Thoracic aorta (tissue), 2 donors: ENCODE measurements at regions not wholly inside any gene's neighbourhood (a gene's known extent, or its start where the extent isn't known, plus 50 kb on each side); places are given as distances from the start of the nearest gene placed in this dataset.
"Not testable (repeated sequence)": the region's sequence is repeated elsewhere in the genome, so short reads cannot be mapped to it uniquely, and the experiment has no call there.

ENCODE experiments used
- ATAC-seq: fragments of 150-250 bp; one replicate; pipeline ENCODE4 v1.8.0; 2017; ENCODE audit warnings: low read depth; ENCODE audit not compliant: insufficient number of reproducible peaks, low FRiP score
- DNase-seq: peaks from one replicate; pipeline ENCODE4 v3.0.0-alpha.2; 2020; ENCODE audit warnings: low spot score
- H3K27ac ChIP-seq, 2 donors: fragments of 200-600 bp; sonication (generic); 1 replicate in 1 of 2; 2 replicates in 1 of 2; pipeline ENCODE4 v1.5.1; 2016; ENCODE audit warnings: mild to moderate bottlenecking in 2 of 2, moderate library complexity in 2 of 2
- H3K27me3 ChIP-seq: fragments of 200-600 bp; sonication (generic); replicated peaks from 2 replicates; pipeline ENCODE4 v1.6.0; 2016; ENCODE audit warnings: mild to moderate bottlenecking; ENCODE audit not compliant: insufficient read depth
- H3K36me3 ChIP-seq: fragments of 200-600 bp; sonication (generic); one replicate; pipeline ENCODE4 v1.5.1; 2016
- H3K4me1 ChIP-seq, 2 donors: fragments of 200-600 bp; sonication (generic); 1 replicate in 1 of 2; 2 replicates in 1 of 2; pipeline versions ENCODE4 v1.5.1 to v1.6.0; 2016; ENCODE audit warnings: low read depth in 2 of 2, mild to moderate bottlenecking in 1 of 2; ENCODE audit not compliant: control insufficient read depth in 1 of 2
- H3K4me3 ChIP-seq: fragments of 200-600 bp; sonication (generic); 2 replicates; pipeline ENCODE4 v1.5.1; 2016; ENCODE audit warnings: mild to moderate bottlenecking
- H3K9me3 ChIP-seq: fragments of 200-600 bp; sonication (generic); 2 replicates; pipeline ENCODE4 v1.5.1; 2016
- TF ChIP-seq, protein P1 (sequence below): fragments of 200-600 bp; sonication (generic); IDR thresholded peaks from one replicate; pipeline ENCODE4 v1.5.1; 2019; ENCODE audit warnings: antibody characterized with exemption

DNA sequence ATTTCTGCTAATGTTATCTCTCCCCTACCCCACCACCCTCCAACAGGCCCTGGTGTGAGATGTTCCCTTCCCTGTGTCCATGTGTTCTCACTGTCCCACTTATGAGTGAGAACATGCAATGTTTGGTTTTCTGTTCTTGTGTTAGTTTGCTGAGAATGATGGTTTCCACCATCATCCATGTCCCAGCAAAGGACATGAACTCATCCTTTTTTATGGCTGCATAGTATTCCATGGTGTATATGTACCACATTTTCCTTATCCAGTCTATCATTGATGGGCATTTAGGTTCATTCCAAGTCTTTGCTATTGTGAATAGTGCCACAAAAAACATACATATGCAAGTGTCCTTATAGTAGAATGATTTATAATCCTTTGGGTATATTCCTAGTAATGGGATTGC is 104.5 kb downstream of the ZNF33B start:
- not testable (repeated sequence) for H3K36me3 ChIP-seq, H3K27me3 ChIP-seq, H3K4me3 ChIP-seq, ATAC-seq, DNase-seq, H3K27ac ChIP-seq, H3K4me1 ChIP-seq
- peaks cover 78% of the 10 kb centered on the region for H3K9me3 ChIP-seq

DNA sequence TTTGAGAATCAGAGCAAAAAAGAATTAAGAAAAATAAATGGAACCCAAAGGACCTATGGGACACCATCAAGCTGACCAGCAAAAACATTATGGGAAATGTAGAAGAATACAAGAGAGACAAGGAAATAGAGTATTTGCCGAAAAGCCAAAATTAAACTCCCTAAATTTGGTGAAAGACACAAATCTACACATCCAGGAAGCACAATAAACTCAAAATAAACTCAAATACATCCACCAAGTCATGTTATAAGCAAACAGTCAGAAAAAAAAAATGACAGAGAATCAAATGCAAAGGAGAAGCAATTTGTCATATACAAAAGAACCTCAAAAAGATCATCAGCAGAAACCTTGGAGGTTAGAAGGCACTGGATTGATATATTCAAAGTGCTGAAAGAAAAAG is 105.4 kb downstream of the ZNF33B start:
- ATAC-seq (no peak), DNase-seq (no peak)
- H3K36me3 ChIP-seq = no peaks in the 10 kb centered on the region
- H3K9me3 ChIP-seq = peaks cover 69% of the 10 kb centered on the region
- H3K27me3 ChIP-seq = no peaks in the 10 kb centered on the region
- TF ChIP-seq, protein P1, sequence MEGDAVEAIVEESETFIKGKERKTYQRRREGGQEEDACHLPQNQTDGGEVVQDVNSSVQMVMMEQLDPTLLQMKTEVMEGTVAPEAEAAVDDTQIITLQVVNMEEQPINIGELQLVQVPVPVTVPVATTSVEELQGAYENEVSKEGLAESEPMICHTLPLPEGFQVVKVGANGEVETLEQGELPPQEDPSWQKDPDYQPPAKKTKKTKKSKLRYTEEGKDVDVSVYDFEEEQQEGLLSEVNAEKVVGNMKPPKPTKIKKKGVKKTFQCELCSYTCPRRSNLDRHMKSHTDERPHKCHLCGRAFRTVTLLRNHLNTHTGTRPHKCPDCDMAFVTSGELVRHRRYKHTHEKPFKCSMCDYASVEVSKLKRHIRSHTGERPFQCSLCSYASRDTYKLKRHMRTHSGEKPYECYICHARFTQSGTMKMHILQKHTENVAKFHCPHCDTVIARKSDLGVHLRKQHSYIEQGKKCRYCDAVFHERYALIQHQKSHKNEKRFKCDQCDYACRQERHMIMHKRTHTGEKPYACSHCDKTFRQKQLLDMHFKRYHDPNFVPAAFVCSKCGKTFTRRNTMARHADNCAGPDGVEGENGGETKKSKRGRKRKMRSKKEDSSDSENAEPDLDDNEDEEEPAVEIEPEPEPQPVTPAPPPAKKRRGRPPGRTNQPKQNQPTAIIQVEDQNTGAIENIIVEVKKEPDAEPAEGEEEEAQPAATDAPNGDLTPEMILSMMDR = no peak
- H3K4me1 ChIP-seq = no peaks in the 10 kb centered on the region
- H3K27ac ChIP-seq = no peak overlapping the region
- H3K4me3 ChIP-seq = no peak overlapping the region

DNA sequence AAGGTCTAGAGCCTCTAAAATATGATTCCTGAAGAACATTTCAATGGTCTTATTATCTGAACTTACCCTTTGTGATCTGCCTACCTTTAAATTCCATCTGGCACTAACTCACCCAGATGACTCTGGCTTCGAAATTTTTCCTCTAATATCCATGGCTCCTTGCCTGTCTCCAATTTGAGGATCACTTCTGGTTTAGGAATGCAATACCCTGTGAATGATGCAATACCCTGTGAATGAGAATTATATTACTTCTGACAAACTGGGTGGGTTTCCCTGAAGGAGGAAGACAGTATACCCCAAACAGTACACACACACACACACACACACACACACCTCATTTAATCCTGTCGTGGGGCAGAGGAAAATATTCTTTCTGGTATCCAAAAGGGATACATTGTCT is 115.3 kb downstream of the ZNF33B start:
- TF ChIP-seq, protein P1 = no peak
- H3K9me3 ChIP-seq = peaks cover 76% of the 10 kb centered on the region
- no peak for DNase-seq
- ATAC-seq = no peak
- H3K27me3 ChIP-seq = no peaks in the 10 kb centered on the region
- H3K4me3 ChIP-seq = no peak overlapping the region
- H3K4me1 ChIP-seq = no peaks in the 10 kb centered on the region
- H3K27ac ChIP-seq = no peak overlapping the region
- peaks cover 50% of the 10 kb centered on the region for H3K36me3 ChIP-seq

DNA sequence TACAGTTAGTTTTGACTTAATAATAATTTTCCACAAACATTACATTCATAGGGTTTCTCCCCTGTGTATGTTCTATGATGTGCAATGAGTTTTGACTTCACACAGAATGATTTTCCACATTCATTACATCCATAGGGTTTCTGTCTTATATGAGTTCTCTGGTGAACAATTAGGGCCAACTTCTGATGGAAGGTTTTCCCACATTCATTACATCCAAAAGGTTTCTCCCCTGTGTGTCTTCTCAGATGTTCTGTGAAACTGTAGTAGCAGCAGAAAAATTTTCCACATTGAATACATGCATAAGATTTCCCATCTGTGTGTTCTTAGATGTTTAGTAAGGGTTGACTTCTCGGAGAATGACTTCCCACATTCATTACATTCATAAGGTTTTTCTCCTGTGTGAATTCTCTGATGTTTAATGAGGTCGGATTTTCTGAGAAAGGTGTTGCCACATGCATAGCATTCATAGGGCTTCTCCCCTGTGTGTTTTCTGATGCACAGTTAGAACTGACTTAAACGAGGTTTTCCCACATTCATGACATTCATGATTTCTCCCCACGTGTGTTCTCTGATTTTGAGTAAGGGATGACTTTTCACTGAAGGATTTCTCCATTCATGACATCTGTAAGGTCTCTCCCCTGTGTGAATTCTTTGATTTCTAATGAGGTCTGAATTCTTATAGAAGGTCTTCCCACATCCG is 118.5 kb downstream of the ZNF33B start:
- ATAC-seq (no peak), DNase-seq (no peak)
- Histone ChIP-seq H3K9me3 (peaks cover 100% of the 10 kb centered on the region), H3K27me3 (no peaks in the 10 kb centered on the region), H3K36me3 (peaks cover 44% of the 10 kb centered on the region), H3K4me3 (no peak overlapping the region), H3K27ac (no peak overlapping the region), H3K4me1 (no peaks in the 10 kb centered on the region)
- TF ChIP-seq, protein P1 = no peak

DNA sequence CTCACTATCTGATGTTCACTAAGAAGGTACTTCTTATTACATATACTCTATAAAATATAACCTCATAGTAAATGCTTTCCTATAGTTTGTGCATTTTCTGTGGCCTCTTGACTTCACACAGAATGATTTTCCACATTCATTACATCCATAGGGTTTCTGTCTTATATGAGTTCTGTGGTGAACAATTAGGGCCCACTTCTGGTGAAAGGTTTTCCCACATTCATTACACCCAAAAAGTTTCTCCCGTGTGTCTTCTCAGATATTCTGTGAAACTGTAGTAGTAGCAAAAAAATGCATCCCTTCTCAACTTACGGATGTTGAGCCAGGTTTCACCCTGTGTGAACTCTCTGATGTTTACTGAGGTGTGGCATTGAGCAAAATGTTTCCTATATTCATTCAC is 119.3 kb downstream of the ZNF33B start:
- DNase-seq = no peak
- H3K4me1 ChIP-seq = no peaks in the 10 kb centered on the region
- H3K4me3 ChIP-seq = no peak overlapping the region
- peaks cover 38% of the 10 kb centered on the region for H3K36me3 ChIP-seq
- TF ChIP-seq, protein P1 = no peak
- no peak for ATAC-seq
- H3K27ac ChIP-seq = no peak overlapping the region
- no peaks in the 10 kb centered on the region for H3K27me3 ChIP-seq
- H3K9me3 ChIP-seq = peaks cover 100% of the 10 kb centered on the region

DNA sequence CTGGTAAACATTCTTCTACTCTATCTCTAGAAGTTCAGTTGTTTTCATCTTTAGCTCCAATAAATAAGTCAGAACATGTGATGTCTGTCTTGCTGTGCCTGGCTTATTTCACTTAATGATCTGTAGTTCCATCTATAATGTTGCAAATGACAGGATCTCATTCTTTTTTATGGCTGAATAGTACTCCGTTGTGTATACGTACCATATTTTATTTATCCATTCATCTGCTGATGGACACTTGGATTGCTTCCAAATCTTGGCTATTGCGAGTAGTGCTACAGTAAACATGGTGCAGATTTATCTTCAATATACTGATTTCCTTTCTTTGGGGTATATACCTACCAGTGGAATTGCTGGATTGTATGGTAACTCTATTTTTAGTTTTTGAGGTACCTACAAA is 124.4 kb downstream of the ZNF33B start:
- Histone ChIP-seq H3K9me3 (peaks cover 87% of the 10 kb centered on the region), H3K27ac (no peak overlapping the region), H3K4me3 (no peak overlapping the region), H3K27me3 (no peaks in the 10 kb centered on the region), H3K4me1 (no peaks in the 10 kb centered on the region), H3K36me3 (no peaks in the 10 kb centered on the region)
- ATAC-seq = no peak
- TF ChIP-seq, protein P1 = no peak
- DNase-seq = no peak
